T-cell (primary cell): ENCODE measurements at regions not wholly inside any gene's neighbourhood (a gene's known extent, or its start where the extent isn't known, plus 50 kb on each side); places are given as distances from the start of the nearest gene placed in this dataset.
A peak's percentile ranks its signal among the peaks of the same experiment; 100 is the strongest.

Source experiments
- ATAC-seq, 4 experiments: fragments of 200-7000 bp in 3 of 4; fragments of 150-1000 bp in 1 of 4; cut with Tn5 transposase; replicated peaks in 1 of 4; 1 replicate in 3 of 4; 2 replicates in 1 of 4; pipeline ENCODE4 v1.10.0; 2021; ENCODE audit warnings: moderate library complexity in 3 of 4, mild to moderate bottlenecking in 2 of 4, moderate number of reproducible peaks in 1 of 4
- CTCF ChIA-PET, 2 donors: fragments of 300-600 bp; sonication (Branson Sonifier 250); formaldehyde crosslinking; loops; one replicate each; lab custom pipeline; 2022; ENCODE audit warnings: antibody characterized with exemption in 2 of 2; lab: Charles Lee
- POLR2A ChIA-PET, 2 donors: fragments of 300-600 bp; sonication (Branson Sonifier 250); formaldehyde crosslinking; loops; one replicate each; lab custom pipeline; 2022; ENCODE audit warnings: antibody characterized with exemption in 2 of 2; lab: Charles Lee
- DNase-seq, 35 experiments: peaks; one replicate each; pipeline versions ENCODE4 v3.0.0 to v3.0.0-alpha.2; 2013 to 2023
- H3K27ac ChIP-seq: one replicate; pipeline ENCODE4 v1.5.1; 2013; ENCODE audit warnings: low read length
- H3K27me3 ChIP-seq, 2 experiments: replicated peaks in 1 of 2; 1 replicate in 1 of 2; 2 replicates in 1 of 2; pipeline versions ENCODE4 v1.6.1 to v1.7.0; 2013; ENCODE audit warnings: low read length in 1 of 2, mixed read lengths in 1 of 2; ENCODE audit not compliant: control insufficient read depth in 2 of 2, insufficient read depth in 2 of 2; ENCODE audit errors: extremely low read depth in 1 of 2
- H3K36me3 ChIP-seq, 2 donors: 1 replicate in 1 of 2; 2 replicates in 1 of 2; pipeline versions ENCODE4 v1.6.1 to v1.7.0; 2013; ENCODE audit warnings: low read length in 1 of 2; ENCODE audit not compliant: control insufficient read depth in 2 of 2, insufficient read depth in 1 of 2; ENCODE audit errors: extremely low read depth in 1 of 2
- H3K4me1 ChIP-seq, 2 experiments: 1 replicate in 1 of 2; 2 replicates in 1 of 2; pipeline versions ENCODE4 v1.6.1 to v1.7.0; 2013; ENCODE audit warnings: low read length in 2 of 2, mixed read lengths in 1 of 2; ENCODE audit not compliant: insufficient read depth in 2 of 2, control insufficient read depth in 1 of 2; ENCODE audit errors: extremely low read depth in 1 of 2
- H3K4me3 ChIP-seq, 2 donors: 1 replicate in 1 of 2; 2 replicates in 1 of 2; pipeline versions ENCODE4 v1.5.1 to v1.7.0; 2013; ENCODE audit warnings: mild to moderate bottlenecking in 2 of 2, low read length in 1 of 2, moderate library complexity in 1 of 2; ENCODE audit not compliant: control insufficient read depth in 1 of 2; ENCODE audit errors: extremely low read depth in 1 of 2
- H3K9me3 ChIP-seq: 2 replicates; pipeline ENCODE4 v1.7.0; 2013
- H3K27ac Mint-ChIP-seq, 2 donors: one replicate each; pipeline ENCODE4 v1.8.0; 2020 to 2021; ENCODE audit warnings: mild to moderate bottlenecking in 2 of 2, mixed read lengths in 2 of 2
- H3K27me3 Mint-ChIP-seq, 2 donors: one replicate each; pipeline ENCODE4 v1.8.0; 2021 to 2022; ENCODE audit warnings: mixed read lengths in 2 of 2
- H3K36me3 Mint-ChIP-seq: one replicate; pipeline ENCODE4 v1.8.0; 2021; ENCODE audit warnings: mixed read lengths
- H3K4me1 Mint-ChIP-seq, 3 donors: one replicate each; pipeline ENCODE4 v1.8.0; 2020 to 2022; ENCODE audit warnings: mixed read lengths in 3 of 3, mild to moderate bottlenecking in 1 of 3
- H3K4me3 Mint-ChIP-seq, 3 donors: one replicate each; pipeline ENCODE4 v1.8.0; 2020 to 2022; ENCODE audit warnings: mild to moderate bottlenecking in 3 of 3, mixed read lengths in 3 of 3, moderate library complexity in 3 of 3
- H3K9me3 Mint-ChIP-seq, 3 donors: one replicate each; pipeline ENCODE4 v1.8.0; 2020 to 2022; ENCODE audit warnings: mixed read lengths in 3 of 3
- WGBS: methylation state at CpG from one replicate; pipeline ENCODE4 v1.1.5; 2013; ENCODE audit warnings: missing lambda C conversion rate; ENCODE audit not compliant: insufficient coverage; 5-methylcytosine and 5-hydroxymethylcytosine counted together

- H3K27me3 Mint-ChIP-seq, result peaks cover 8 to 10% of the 10 kb centered on the region in 2 donors
- Histone ChIP-seq H3K36me3 (no peaks in the 10 kb centered on the region), H3K27me3 (no peaks in the 10 kb centered on the region), H3K4me3 (no peak overlapping the region), H3K27ac (no peak overlapping the region), H3K9me3 (no peaks in the 10 kb centered on the region), H3K4me1 (no peaks in the 10 kb centered on the region)
- H3K4me3 Mint-ChIP-seq, result no peak overlapping the region
- H3K4me1 Mint-ChIP-seq, result peaks cover 12 to 35% (median 15%) of the 10 kb centered on the region in 3 donors
- ATAC-seq (no peak), DNase-seq (no peak)
- H3K9me3 Mint-ChIP-seq, result peaks cover 0 to 4% (median 0%) of the 10 kb centered on the region in 3 donors
- ChIA-PET POLR2A (no interaction called here), CTCF (no interaction called here)
- H3K36me3 Mint-ChIP-seq, result no peaks in the 10 kb centered on the region
- no peak overlapping the region for H3K27ac Mint-ChIP-seq
These were observed 389.8 kb upstream of the SLC24A2 start for GRCh38 chr9:20178679-20179078.

- Histone ChIP-seq H3K9me3 (no peaks in the 10 kb centered on the region), H3K36me3 (no peaks in the 10 kb centered on the region), H3K27me3 (no peaks in the 10 kb centered on the region), H3K27ac (no peak overlapping the region), H3K4me3 (no peak overlapping the region), H3K4me1 (no peaks in the 10 kb centered on the region)
- Mint-ChIP-seq H3K9me3 (peaks cover 0 to 4% (median 0%) of the 10 kb centered on the region in 3 donors), H3K4me1 (peaks cover 12 to 30% (median 15%) of the 10 kb centered on the region in 3 donors), H3K27me3 (peaks cover 8 to 10% of the 10 kb centered on the region in 2 donors), H3K4me3 (no peak overlapping the region), H3K36me3 (no peaks in the 10 kb centered on the region), H3K27ac (no peak overlapping the region)
- no peak for DNase-seq
- ChIA-PET POLR2A (no interaction called here), CTCF (no interaction called here)
- no peak for ATAC-seq
- WGBS, result 63% methylated on average over 1 of the region's 1 CpG
These were observed 389.4 kb upstream of the SLC24A2 start for GRCh38 chr9:20178197-20178596.

- no peak overlapping the region for H3K27ac Mint-ChIP-seq
- H3K9me3 ChIP-seq, result peaks cover 12% of the 10 kb centered on the region
- no peak for ATAC-seq
These were observed 381.3 kb upstream of the SLC24A2 start for GRCh38 chr9:20170122-20170521.

GRCh38 chr9:20152151-20152725, 363.4 kb upstream of the SLC24A2 start:
- no peaks in the 10 kb centered on the region for H3K27me3 ChIP-seq
- 100% methylated on average over 2 of the region's 3 CpGs for WGBS
- H3K36me3 ChIP-seq, result no peaks in the 10 kb centered on the region
- no peaks in the 10 kb centered on the region for H3K4me1 ChIP-seq
- ChIA-PET CTCF (no interaction called here), POLR2A (interaction anchor here in 1 of 2 donors (0.5 to 0.6 kb wide), 2 partner anchors 75 to 129 kb away, joined by 3 to 10 read pairs; no protein-coding TSS in a partner anchor)
- H3K27ac ChIP-seq, result no peak overlapping the region
- H3K4me3 ChIP-seq, result no peak overlapping the region
- H3K27me3 Mint-ChIP-seq, result no peaks in the 10 kb centered on the region
- no peaks in the 10 kb centered on the region for H3K9me3 Mint-ChIP-seq
- no peaks in the 10 kb centered on the region for H3K9me3 ChIP-seq
- ATAC-seq (no peak), DNase-seq (no peak)
- H3K36me3 Mint-ChIP-seq, result no peaks in the 10 kb centered on the region
- H3K27ac Mint-ChIP-seq, result no peak overlapping the region
- no peaks in the 10 kb centered on the region for H3K4me1 Mint-ChIP-seq
- H3K4me3 Mint-ChIP-seq, result no peak overlapping the region

More at GRCh38 chr9:20170122-20170521, 381.3 kb upstream of the SLC24A2 start:
- Mint-ChIP-seq H3K36me3 (peaks cover 22% of the 10 kb centered on the region), H3K27me3 (peaks cover 0 to 5% of the 10 kb centered on the region in 2 donors), H3K4me1 (no peaks in the 10 kb centered on the region), H3K9me3 (peaks cover 25 to 54% (median 40%) of the 10 kb centered on the region in 3 donors), H3K4me3 (no peak overlapping the region)
- ChIA-PET CTCF (interaction anchor here in 1 of 2 donors (0.7 kb wide), 1 partner anchor 710 kb away, joined by 3 read pairs; no protein-coding TSS in a partner anchor), POLR2A (interaction anchor here in 1 of 2 donors (0.6 to 0.7 kb wide), 2 partner anchors 92 to 162 kb away, joined by 3 read pairs; no protein-coding TSS in a partner anchor)
- DNase-seq, result no peak
- Histone ChIP-seq H3K36me3 (no peaks in the 10 kb centered on the region), H3K27me3 (no peaks in the 10 kb centered on the region), H3K4me1 (no peaks in the 10 kb centered on the region), H3K4me3 (no peak overlapping the region), H3K27ac (no peak overlapping the region)
- 100% methylated on average over 2 of the region's 3 CpGs for WGBS

- H3K9me3 ChIP-seq, result no peaks in the 10 kb centered on the region
- POLR2A ChIA-PET, result no interaction called here
- H3K4me1 ChIP-seq, result no peaks in the 10 kb centered on the region
- H3K27me3 Mint-ChIP-seq, result peaks cover 0 to 6% of the 10 kb centered on the region in 2 donors
- no peak overlapping the region for H3K27ac ChIP-seq
- no peak for DNase-seq
- H3K4me3 Mint-ChIP-seq, result no peak overlapping the region
- no peaks in the 10 kb centered on the region for H3K9me3 Mint-ChIP-seq
- WGBS, result no CpG with 5 or more reads among the region's 2 CpGs
- no peak overlapping the region for H3K27ac Mint-ChIP-seq
- CTCF ChIA-PET, result no interaction called here
- peaks cover 7 to 8% (median 7%) of the 10 kb centered on the region in 3 donors for H3K4me1 Mint-ChIP-seq
- no peak for ATAC-seq
- no peaks in the 10 kb centered on the region for H3K36me3 ChIP-seq
- H3K27me3 ChIP-seq, result no peaks in the 10 kb centered on the region
- no peaks in the 10 kb centered on the region for H3K36me3 Mint-ChIP-seq
- H3K4me3 ChIP-seq, result no peak overlapping the region
These were observed 359.6 kb upstream of the SLC24A2 start for GRCh38 chr9:20148416-20148815.

- Mint-ChIP-seq H3K4me1 (peaks cover 7 to 13% (median 10%) of the 10 kb centered on the region in 3 donors), H3K27me3 (peaks cover 0 to 6% of the 10 kb centered on the region in 2 donors), H3K9me3 (peaks cover 0 to 4% (median 0%) of the 10 kb centered on the region in 3 donors), H3K4me3 (peak overlapping the region in 1 of 3 donors; percentile 53), H3K36me3 (no peaks in the 10 kb centered on the region), H3K27ac (no peak overlapping the region)
- CTCF ChIA-PET, result interaction anchor here in 1 of 2 donors (0.6 kb wide), 1 partner anchor 23 kb away, joined by 5 read pairs; no protein-coding TSS in a partner anchor
- Histone ChIP-seq H3K27ac (no peak overlapping the region), H3K4me1 (no peaks in the 10 kb centered on the region), H3K36me3 (no peaks in the 10 kb centered on the region), H3K27me3 (no peaks in the 10 kb centered on the region), H3K9me3 (no peaks in the 10 kb centered on the region), H3K4me3 (no peak overlapping the region)
- peak in 1 of 4 experiments; percentile 35 for ATAC-seq
- no CpG with 5 or more reads among the region's 7 CpGs for WGBS
- POLR2A ChIA-PET, result no interaction called here
- DNase-seq, result no peak
These were observed 355.4 kb upstream of the SLC24A2 start for GRCh38 chr9:20144197-20144596.
